Fibroblast of lung (primary cell): ENCODE measurements at regions not wholly inside any gene's neighbourhood (a gene's known extent, or its start where the extent isn't known, plus 50 kb on each side); places are given as distances from the start of the nearest gene placed in this dataset.

ENCODE experiments used
- EZH2 ChIP-seq: IDR thresholded peaks from 2 replicates; pipeline ENCODE4 v1.5.1; 2012; ENCODE audit warnings: low read length, control low read depth, mild to moderate bottlenecking; ENCODE audit errors: missing control alignments
- TF ChIP-seq, protein P1 (sequence below), 2 donors: IDR thresholded peaks in 1 of 2; conservative IDR thresholded peaks in 1 of 2; 1 replicate in 1 of 2; 2 replicates in 1 of 2; pipeline ENCODE4 v1.5.1; 2011 to 2012; ENCODE audit warnings: low read length in 2 of 2, control low read depth in 1 of 2, inconsistent platforms in 1 of 2, low read depth in 1 of 2, mild to moderate bottlenecking in 1 of 2

DNA sequence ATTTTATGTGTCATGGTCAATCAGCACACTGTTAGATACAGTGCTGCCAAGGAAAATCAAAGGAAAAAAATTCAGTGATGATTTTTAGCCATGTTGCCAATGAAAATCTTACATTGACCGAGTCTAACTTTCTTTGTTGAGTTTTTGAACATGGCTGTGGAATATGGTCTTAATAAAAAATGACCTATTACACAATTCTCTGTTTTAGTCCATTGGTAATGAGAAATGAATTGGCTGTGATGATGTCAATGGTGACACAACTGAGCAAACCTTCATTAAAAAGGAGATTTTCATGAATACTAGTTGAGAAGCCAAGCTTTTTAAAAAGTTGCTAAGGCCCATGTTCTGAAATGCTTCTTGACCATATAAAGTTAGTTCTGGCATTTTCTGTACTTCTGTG lies 225.9 kb upstream of the GYPA start:
- TF ChIP-seq, protein P1, sequence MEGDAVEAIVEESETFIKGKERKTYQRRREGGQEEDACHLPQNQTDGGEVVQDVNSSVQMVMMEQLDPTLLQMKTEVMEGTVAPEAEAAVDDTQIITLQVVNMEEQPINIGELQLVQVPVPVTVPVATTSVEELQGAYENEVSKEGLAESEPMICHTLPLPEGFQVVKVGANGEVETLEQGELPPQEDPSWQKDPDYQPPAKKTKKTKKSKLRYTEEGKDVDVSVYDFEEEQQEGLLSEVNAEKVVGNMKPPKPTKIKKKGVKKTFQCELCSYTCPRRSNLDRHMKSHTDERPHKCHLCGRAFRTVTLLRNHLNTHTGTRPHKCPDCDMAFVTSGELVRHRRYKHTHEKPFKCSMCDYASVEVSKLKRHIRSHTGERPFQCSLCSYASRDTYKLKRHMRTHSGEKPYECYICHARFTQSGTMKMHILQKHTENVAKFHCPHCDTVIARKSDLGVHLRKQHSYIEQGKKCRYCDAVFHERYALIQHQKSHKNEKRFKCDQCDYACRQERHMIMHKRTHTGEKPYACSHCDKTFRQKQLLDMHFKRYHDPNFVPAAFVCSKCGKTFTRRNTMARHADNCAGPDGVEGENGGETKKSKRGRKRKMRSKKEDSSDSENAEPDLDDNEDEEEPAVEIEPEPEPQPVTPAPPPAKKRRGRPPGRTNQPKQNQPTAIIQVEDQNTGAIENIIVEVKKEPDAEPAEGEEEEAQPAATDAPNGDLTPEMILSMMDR (conservative IDR thresholded peaks at IDR 0.05 in 1 of 2, IDR thresholded peaks at IDR 0.05 in 1 of 2; ENCODE audit: low read depth in 1 of 2, low read length in 2 of 2): no peak
- TF ChIP-seq EZH2: no peak
